ENCODE measurements at regions not wholly inside any gene's neighbourhood (a gene's known extent, or its start where the extent isn't known, plus 50 kb on each side); places are given as distances from the start of the nearest gene placed in this dataset.

DNA sequence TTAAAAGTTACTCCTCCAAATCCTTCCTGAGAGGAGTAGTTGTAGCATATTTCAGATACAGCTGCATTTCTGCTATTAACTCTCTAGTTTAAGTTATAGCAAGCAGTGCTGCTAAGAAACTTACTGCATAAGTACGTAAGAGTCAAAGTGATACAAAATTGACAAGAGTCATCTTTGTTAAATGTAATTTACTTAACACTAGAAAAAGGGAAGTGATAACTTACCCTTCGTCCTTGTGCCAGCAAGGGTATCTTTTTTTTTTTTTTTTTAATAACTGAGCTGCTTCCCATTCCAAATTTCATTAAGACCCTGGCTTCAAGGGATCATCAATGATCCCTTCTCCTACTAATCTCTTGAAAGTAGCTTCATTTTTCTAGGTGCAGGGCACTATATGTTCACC is 493.0 kb downstream of the PLCL1 start:
- Histone ChIP-seq H2AFZ (ENCODE audit: low read depth, low read length) (no peak overlapping the region), H3K4me2 (ENCODE audit: insufficient read depth, low read length) (no peak overlapping the region), H3K4me3 (no peak overlapping the region), H3K27ac (ENCODE audit: extremely low read depth, low read depth, low read length) (no peak overlapping the region), H3K9ac (ENCODE audit: insufficient read depth in 1 of 2, low read depth in 2 of 2, low read length in 2 of 2) (no peak overlapping the region), H4K20me1 (replicated peaks; ENCODE audit: control insufficient read depth, insufficient read depth, low read length) (no peaks in the 10 kb centered on the region), H3K4me1 (replicated peaks in 1 of 2; ENCODE audit: control insufficient read depth in 2 of 2, insufficient read depth in 2 of 2, low read length in 2 of 2) (peaks cover 0 to 3% of the 10 kb centered on the region in 2 experiments; a peak in 2 of 5 replicates), H3K79me2 (ENCODE audit: control insufficient read depth, insufficient read depth, low read length) (no peaks in the 10 kb centered on the region), H3K36me3 (ENCODE audit: control insufficient read depth, insufficient read depth, low read length) (no peaks in the 10 kb centered on the region), H3K9me3 (replicated peaks; ENCODE audit: control insufficient read depth, insufficient read depth, low read depth, low read length) (no peaks in the 10 kb centered on the region), H3K9me1 (ENCODE audit: control insufficient read depth, insufficient read depth, low read length) (no peaks in the 10 kb centered on the region), H3K27me3 (ENCODE audit: control insufficient read depth in 2 of 2, insufficient read depth in 2 of 2, low read length in 2 of 2) (peaks cover 0 to 8% of the 10 kb centered on the region in 2 experiments; a peak in 2 of 5 replicates)
- no TSS peak for BruUV-seq (replicated peaks)
- TF ChIP-seq SP1 (CRISPR knock-in tag; IDR thresholded peaks at IDR 0.05) (no peak), NCOA4 (IDR thresholded peaks at IDR 0.05; ENCODE audit: partially characterized antibody) (no peak), SIN3A (IDR thresholded peaks at IDR 0.05; ENCODE audit: borderline replicate concordance in 2 of 2, control insufficient read depth in 1 of 2, low read depth in 2 of 2, low read length in 2 of 2) (no peak), ELK3 (CRISPR knock-in tag; IDR thresholded peaks at IDR 0.05) (no peak), HDAC1 (IDR thresholded peaks at IDR 0.05) (no peak), EGR1 (conservative IDR thresholded peaks at IDR 0.05) (no peak), JUNB (CRISPR knock-in tag; conservative IDR thresholded peaks at IDR 0.05) (no peak), HEY1 (CRISPR knock-in tag; IDR thresholded peaks at IDR 0.05; ENCODE audit: borderline replicate concordance) (no peak), FOXK1 (CRISPR knock-in tag; IDR thresholded peaks at IDR 0.05; ENCODE audit: borderline replicate concordance) (no peak), HCFC1 (IDR thresholded peaks at IDR 0.05; ENCODE audit: low read depth, low read length) (no peak)
- in situ Hi-C loops (cut with MboI) (loop anchor here (10.0 kb wide), 1 partner anchor 503 kb away; no protein-coding TSS in a partner anchor), intact Hi-C loops (cut with micrococcal nuclease) (loop anchor here (2.0 to 10.0 kb wide), 3 partner anchors 163 to 591 kb away; no protein-coding TSS in a partner anchor)
- 6% methylated on average over 2 of the region's 2 CpGs for WGBS (ENCODE audit: insufficient coverage, low coverage, missing lambda C conversion rate)
- ChIA-PET POLR2A (no interaction called here), CTCF (ENCODE audit: low intra/inter-chr PET ratio) (interaction anchor here (1.4 to 1.5 kb wide), 2 partner anchors 494 to 589 kb away, joined by 3 to 10 read pairs; partner anchors contain the start of gene PLCL1)
- FAIRE-seq: no peak
- no peak for ATAC-seq
- no peak for DNase-seq (ENCODE audit: extremely low read depth in 1 of 4, low spot score in 3 of 4)
